Effector memory CD4-positive, alpha-beta T cell (primary cell): ENCODE measurements at regions not wholly inside any gene's neighbourhood (a gene's known extent, or its start where the extent isn't known, plus 50 kb on each side); places are given as distances from the start of the nearest gene placed in this dataset.

ENCODE experiments used
- DNase-seq, 3 donors: peaks; one replicate each; pipeline ENCODE4 v3.0.0-alpha.2; 2020
- H3K27ac ChIP-seq: 2 replicates; pipeline ENCODE4 v1.7.0; 2013; ENCODE audit warnings: mild to moderate bottlenecking, low read length, moderate library complexity; ENCODE audit not compliant: insufficient read depth, poor library complexity, severe bottlenecking
- H3K27me3 ChIP-seq: replicated peaks from 2 replicates; pipeline ENCODE4 v1.7.0; 2013; ENCODE audit warnings: mild to moderate bottlenecking, low read length; ENCODE audit not compliant: insufficient read depth, control insufficient read depth, poor library complexity, severe bottlenecking
- H3K36me3 ChIP-seq: 2 replicates; pipeline ENCODE4 v1.7.0; 2013; ENCODE audit warnings: mild to moderate bottlenecking, low read length, moderate library complexity; ENCODE audit not compliant: control insufficient read depth, insufficient read depth
- H3K4me1 ChIP-seq: 2 replicates; pipeline ENCODE4 v1.7.0; 2013; ENCODE audit warnings: low read length, mild to moderate bottlenecking; ENCODE audit not compliant: control insufficient read depth, insufficient read depth, poor library complexity, severe bottlenecking
- H3K4me3 ChIP-seq: 2 replicates; pipeline ENCODE4 v1.7.0; 2013; ENCODE audit warnings: low read length, low read depth, mild to moderate bottlenecking; ENCODE audit not compliant: insufficient read depth, poor library complexity, severe bottlenecking
- H3K9me3 ChIP-seq: 2 replicates; pipeline ENCODE4 v1.7.0; 2013; ENCODE audit warnings: mild to moderate bottlenecking, low read length, moderate library complexity; ENCODE audit not compliant: control insufficient read depth

DNA sequence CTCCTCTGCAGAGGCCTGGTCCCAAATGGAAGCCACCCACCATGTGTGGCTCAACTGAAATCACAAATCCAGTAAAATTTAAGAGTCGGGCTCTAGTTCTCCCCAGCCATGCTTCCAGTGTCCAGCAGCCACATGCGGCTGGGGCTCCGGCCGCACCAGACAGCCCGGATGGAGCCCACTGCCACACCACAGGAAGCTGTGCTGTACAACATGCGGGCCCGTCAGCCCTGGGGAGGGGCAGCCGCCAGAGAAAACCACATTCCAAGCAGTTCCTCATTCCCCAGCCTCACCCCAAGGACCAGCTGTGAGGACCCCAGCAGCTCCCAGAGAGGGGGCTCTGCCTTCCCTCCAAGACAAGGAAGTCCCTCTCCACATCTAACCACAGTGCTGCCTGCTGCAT, 135.0 kb downstream of the NCOR2 start:
- no peaks in the 10 kb centered on the region for H3K27me3 ChIP-seq
- H3K4me3 ChIP-seq, result no peak overlapping the region
- no peaks in the 10 kb centered on the region for H3K4me1 ChIP-seq
- no peak overlapping the region for H3K27ac ChIP-seq
- H3K36me3 ChIP-seq, result peaks cover 30% of the 10 kb centered on the region
- no peaks in the 10 kb centered on the region for H3K9me3 ChIP-seq
- DNase-seq, result no peak

GRCh38 chr12:124431971-124432370, 135.4 kb downstream of the NCOR2 start:
- no peak for DNase-seq
- Histone ChIP-seq H3K27me3 (no peaks in the 10 kb centered on the region), H3K4me1 (no peaks in the 10 kb centered on the region), H3K9me3 (no peaks in the 10 kb centered on the region), H3K4me3 (no peak overlapping the region), H3K27ac (no peak overlapping the region), H3K36me3 (peaks cover 30% of the 10 kb centered on the region)

GRCh38 chr12:124430491-124430890, 135.6 kb downstream of the RFLNA start:
- H3K4me3 ChIP-seq, result no peak overlapping the region
- H3K27me3 ChIP-seq, result no peaks in the 10 kb centered on the region
- no peak for DNase-seq
- H3K4me1 ChIP-seq, result no peaks in the 10 kb centered on the region
- peaks cover 45% of the 10 kb centered on the region for H3K36me3 ChIP-seq
- H3K27ac ChIP-seq, result no peak overlapping the region
- H3K9me3 ChIP-seq, result no peaks in the 10 kb centered on the region

DNA sequence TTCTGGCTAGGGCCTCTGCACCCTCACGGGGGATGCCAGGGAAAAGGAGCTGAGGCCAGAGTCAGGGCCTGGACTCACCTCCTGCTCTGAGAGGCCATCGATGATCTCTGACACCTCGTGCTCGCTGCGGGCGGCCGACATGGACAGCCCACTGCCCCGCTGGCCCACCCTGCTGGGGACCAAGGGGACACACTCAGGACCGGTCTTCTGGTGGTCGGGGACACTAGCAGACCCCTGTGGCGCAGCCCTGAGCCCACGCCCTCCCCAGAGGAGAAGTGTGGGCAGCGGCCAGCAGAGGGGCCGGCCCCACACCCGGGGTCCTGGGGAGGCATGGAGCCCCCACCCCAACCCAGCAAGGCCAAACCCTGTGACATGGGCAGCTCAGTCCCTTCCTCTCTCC, 134.6 kb downstream of the RFLNA start:
- Histone ChIP-seq H3K4me3 (no peak overlapping the region), H3K27ac (no peak overlapping the region), H3K27me3 (no peaks in the 10 kb centered on the region), H3K9me3 (no peaks in the 10 kb centered on the region), H3K36me3 (peaks cover 52% of the 10 kb centered on the region), H3K4me1 (no peaks in the 10 kb centered on the region)
- DNase-seq, result no peak

- H3K4me3 ChIP-seq, result no peak overlapping the region
- peaks cover 56% of the 10 kb centered on the region for H3K36me3 ChIP-seq
- DNase-seq, result no peak
- no peaks in the 10 kb centered on the region for H3K9me3 ChIP-seq
- H3K27me3 ChIP-seq, result no peaks in the 10 kb centered on the region
- H3K4me1 ChIP-seq, result no peaks in the 10 kb centered on the region
- no peak overlapping the region for H3K27ac ChIP-seq
Observed at GRCh38 chr12:124428792-124429281, 133.9 kb downstream of the RFLNA start.

DNA sequence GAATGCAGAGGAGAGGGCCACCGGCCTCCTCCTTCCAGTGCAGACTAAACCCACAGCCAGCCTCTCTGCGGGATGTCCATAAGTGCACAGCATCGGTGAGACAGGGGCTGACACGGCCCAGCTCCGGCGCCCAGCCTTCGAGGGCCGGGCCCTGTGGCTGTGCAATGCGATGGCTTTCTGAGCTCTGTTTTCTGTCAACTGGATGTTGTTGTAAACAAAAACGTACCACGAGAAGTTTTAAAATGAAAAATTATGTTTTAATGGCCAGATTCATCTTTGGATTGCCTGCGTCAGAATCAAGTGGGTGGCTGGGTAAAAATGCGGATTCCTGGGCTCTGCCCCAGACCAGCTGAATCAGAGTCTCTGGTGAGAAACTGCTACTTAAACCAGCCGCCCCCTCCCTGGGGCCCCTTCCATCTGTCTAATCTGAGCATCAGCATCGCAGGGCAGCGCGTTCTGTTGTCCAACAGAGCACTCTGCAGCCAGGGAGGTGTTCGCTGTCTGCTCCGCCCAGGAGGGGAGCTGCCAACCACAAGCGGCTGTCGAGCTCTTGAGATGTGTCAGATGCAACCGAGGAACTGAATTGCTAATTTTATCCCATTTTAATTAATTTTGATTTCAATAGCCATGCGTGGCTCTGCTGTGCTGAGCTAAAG, 133.4 kb downstream of the RFLNA start:
- Histone ChIP-seq H3K9me3 (no peaks in the 10 kb centered on the region), H3K4me3 (no peak overlapping the region), H3K4me1 (no peaks in the 10 kb centered on the region), H3K36me3 (peaks cover 61% of the 10 kb centered on the region), H3K27ac (no peak overlapping the region), H3K27me3 (no peaks in the 10 kb centered on the region)
- no peak for DNase-seq

GRCh38 chr12:124426594-124427555, 132.0 kb downstream of the RFLNA start:
- H3K9me3 ChIP-seq, result no peaks in the 10 kb centered on the region
- no peaks in the 10 kb centered on the region for H3K4me1 ChIP-seq
- no peak overlapping the region for H3K4me3 ChIP-seq
- H3K36me3 ChIP-seq, result peaks cover 67% of the 10 kb centered on the region
- H3K27me3 ChIP-seq, result no peaks in the 10 kb centered on the region
- no peak for DNase-seq
- no peak overlapping the region for H3K27ac ChIP-seq

- H3K4me3 ChIP-seq, result no peak overlapping the region
- H3K4me1 ChIP-seq, result no peaks in the 10 kb centered on the region
- no peak for DNase-seq
- peaks cover 69% of the 10 kb centered on the region for H3K36me3 ChIP-seq
- no peak overlapping the region for H3K27ac ChIP-seq
- H3K9me3 ChIP-seq, result no peaks in the 10 kb centered on the region
- H3K27me3 ChIP-seq, result no peaks in the 10 kb centered on the region
Observed at GRCh38 chr12:124425667-124426066, 130.8 kb downstream of the RFLNA start.

DNA sequence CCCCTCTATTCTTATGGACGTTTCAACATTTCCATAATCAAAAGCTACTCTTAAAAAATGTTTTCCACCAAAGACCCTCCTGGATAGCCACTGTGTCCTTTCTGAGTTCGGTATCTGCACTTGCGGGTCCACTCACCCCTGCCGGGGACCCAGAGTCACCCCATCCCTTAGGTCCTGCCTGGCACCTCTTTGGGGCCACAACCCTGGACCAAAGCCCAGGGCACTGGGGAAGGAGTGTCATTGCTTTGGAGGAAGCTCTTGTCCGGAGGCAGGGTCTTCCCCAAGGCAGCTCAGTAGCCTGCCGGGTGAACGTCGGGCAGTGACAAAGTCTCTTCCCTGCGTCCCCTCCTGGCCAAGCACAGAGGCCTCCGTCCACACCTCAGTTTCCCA, 129.6 kb downstream of the RFLNA start:
- no peak for DNase-seq
- Histone ChIP-seq H3K27ac (no peak overlapping the region), H3K27me3 (no peaks in the 10 kb centered on the region), H3K36me3 (peaks cover 69% of the 10 kb centered on the region), H3K9me3 (no peaks in the 10 kb centered on the region), H3K4me1 (no peaks in the 10 kb centered on the region), H3K4me3 (no peak overlapping the region)
